ENCODE measurements at regions not wholly inside any gene's neighbourhood (a gene's known extent, or its start where the extent isn't known, plus 50 kb on each side); places are given as distances from the start of the nearest gene placed in this dataset.
"Not testable (repeated sequence)": the region's sequence is repeated elsewhere in the genome, so short reads cannot be mapped to it uniquely, and the experiment has no call there.

DNA sequence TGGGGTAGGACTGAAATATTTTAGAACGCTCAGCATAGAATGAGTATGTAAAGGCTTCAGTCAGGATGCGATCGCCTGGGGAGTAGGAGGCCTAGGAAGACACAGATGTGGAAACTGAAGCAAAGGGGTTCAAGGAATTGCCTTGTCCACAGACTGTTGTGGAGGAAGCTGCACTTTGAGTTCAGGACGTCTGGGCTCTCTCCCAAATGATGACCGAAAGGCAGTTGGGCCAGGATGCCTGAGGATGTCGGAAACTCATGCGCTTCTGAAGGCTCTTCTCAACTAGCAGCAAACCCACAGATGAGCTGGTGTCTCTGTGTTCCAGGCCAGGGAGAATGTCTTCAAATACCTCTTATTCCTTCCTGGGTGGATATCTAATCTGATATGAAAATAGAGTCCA, 146.2 kb upstream of the SULF2 start:
- no peak for DNase-seq (ENCODE audit: low read depth)

DNA sequence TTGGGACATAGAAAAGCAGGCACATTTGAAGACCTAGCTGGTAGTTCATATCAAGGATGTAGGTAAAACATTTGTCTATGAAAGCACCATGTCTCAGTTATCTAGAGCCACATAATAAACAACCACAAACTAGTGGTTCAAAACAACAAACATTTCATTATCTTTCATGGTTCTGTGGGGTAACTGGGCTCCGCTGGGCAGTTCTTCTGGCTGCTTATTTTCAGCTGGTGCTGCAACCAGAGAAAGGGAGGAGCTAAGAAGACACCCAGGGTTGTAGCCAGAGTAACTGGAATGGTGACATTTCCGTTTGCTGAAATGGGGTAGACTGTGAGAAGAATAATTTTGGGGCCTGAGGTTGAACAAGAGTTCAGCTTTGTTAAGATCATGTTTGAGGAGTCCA, 145.7 kb upstream of the SULF2 start:
- no peak for DNase-seq (ENCODE audit: low read depth)

DNA sequence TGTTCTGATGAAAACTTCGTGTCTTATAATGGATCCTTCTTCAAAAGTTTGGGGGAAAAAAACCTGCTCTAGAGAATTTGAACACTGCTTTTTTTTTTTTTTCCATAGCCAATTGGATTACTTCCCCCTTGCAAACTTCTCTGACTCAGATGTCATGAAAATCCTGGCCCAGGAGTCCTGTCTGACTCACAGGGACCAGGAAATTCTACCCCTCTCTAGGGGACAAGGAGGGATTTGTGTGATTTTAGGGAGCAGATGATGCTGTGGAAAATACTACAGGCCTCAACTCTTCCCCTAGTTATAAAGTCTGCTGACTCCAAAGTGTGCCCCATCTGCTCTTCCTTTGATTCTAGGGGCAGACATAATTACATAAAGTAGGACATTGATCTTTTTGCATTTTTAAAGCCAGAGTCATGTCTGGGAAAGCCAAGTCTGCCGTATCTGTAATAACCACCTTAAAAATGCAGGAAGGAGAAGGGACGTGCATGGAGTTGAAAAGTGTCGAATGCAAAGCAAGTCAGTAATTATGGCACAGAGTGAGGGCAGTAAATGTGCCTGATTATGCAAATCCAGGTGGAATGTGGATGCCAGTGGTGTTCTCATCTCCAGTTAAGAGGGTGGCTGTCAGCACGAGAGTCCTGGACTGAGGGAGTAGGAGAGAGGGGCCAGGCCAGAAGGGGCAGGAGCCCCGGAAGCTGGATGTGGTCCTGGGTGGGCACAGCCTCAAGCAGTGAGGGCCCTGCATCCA, 144.3 kb upstream of the SULF2 start:
- DNase-seq (ENCODE audit: low read depth), result peak; percentile 78

DNA sequence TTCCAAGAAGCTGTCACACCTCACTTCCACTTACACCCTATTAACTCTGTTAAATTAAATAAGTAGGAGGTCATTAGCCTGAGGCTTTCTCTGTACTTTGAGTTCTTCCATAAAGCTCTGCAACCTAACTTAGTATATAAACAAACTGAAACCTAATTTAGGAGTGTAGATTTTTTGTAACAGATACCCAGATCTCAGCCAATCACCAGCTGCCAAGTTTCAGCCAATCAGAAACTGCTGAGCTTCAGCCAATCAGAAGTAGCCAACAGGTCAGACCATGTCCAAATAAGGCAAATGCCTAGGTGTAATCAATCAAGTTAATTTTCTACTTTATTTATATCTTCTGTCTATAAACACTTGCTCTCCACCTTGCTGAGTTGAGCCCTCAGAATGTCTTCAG, 142.7 kb upstream of the SULF2 start:
- no peak for DNase-seq (ENCODE audit: low read depth)

DNA sequence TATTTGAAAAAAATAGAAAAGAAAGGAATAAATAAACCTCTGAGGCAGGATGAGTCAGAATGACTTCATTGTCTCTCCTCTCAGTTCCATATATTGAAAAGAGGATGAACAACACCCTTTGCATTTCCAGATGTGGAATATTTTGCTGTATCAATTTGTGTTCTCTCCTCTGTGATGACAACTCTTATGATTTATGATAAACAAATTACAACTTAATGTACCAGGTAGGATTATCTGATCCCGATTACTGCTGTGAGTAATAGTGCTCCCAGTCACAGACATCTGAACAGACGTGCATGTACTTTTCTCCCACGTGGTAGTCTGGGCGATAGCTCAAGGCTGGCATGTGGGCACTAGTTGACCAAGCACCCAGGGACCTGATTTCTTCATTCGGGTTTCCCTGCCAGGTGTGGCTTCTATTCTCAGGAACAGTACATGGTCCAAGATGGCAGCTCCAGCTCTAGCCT, 142.1 kb upstream of the SULF2 start:
- DNase-seq (ENCODE audit: low read depth), result no peak

DNA sequence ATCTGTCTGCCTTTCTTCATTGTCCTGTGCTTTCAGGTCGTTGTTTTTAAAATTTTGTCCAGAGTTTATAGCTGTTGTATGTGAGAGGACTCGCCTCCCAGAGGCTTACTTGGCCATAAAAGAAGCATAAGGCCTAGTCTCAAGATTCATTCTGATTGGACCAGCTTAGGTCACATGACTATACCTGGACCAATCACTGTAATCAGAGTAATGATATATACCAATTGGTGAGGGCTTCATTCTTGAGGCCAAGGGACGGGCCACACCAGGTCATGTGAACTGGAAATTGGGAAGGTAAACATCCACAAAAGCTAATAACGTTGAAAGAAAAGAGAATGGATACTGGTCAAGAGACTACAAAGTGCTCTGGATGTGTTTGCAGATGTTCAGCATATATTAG, 141.4 kb upstream of the SULF2 start:
- DNase-seq (ENCODE audit: low read depth), result no peak

DNA sequence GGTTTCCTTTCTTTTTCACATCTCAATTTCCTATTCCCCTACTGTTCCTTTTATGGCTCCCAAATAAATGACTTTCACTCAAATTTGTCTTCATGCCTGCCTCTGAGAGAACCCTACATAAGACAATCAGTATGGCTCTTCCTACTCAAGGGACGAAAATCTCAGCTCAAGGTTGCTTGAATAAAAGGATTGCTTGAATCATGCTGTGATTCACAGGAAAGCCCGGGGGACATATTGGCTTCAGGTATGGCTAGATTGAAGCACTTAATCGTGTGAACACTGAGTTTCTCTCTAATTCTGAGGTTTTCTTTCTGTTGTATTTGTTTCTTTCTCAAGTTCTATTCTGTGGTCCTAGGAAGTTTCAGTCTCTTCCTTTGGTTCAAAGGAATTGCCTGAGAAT, 140.3 kb upstream of the SULF2 start:
- DNase-seq (ENCODE audit: low read depth), result no peak

DNA sequence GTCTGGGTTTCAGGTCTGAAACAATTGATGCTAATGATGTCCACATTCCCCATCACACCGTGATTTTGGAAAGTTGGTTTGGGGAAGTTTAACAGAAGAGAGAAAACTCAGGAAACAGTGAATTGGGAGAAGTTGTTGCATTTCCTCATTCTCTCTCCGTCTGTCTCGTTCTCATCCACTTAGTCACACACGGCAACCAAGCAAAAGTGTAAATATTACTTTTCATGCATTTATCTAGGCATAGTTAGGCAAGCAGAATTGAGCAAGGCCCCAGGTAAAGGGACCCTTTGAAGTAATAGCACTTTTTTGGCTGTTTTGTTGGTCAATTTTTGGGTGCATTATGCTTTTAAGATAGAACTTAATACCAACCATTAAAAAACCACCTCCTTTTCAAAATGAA, 137.0 kb upstream of the SULF2 start:
- no peak for DNase-seq (ENCODE audit: low read depth)

DNA sequence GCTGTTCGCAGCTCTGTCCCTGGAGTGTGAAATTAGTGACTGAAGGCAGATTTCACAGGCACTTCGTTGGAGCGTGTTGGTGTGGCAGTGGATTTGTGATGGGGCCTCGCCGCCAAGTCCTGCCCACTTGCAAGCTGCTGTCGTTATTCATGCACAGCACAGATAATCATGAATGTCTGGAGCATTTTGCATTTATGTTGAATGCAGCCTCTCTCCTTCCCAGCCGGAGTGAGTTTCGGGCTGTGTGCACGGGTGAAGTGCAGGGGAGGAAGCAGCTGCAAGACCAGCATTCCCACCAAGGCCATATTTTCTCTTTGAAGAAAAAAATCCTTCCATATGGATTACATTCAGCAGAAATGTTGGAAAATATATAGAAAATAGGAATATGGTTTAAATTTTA, 136.5 kb upstream of the SULF2 start:
- DNase-seq (ENCODE audit: low read depth), result not testable (repeated sequence)

DNA sequence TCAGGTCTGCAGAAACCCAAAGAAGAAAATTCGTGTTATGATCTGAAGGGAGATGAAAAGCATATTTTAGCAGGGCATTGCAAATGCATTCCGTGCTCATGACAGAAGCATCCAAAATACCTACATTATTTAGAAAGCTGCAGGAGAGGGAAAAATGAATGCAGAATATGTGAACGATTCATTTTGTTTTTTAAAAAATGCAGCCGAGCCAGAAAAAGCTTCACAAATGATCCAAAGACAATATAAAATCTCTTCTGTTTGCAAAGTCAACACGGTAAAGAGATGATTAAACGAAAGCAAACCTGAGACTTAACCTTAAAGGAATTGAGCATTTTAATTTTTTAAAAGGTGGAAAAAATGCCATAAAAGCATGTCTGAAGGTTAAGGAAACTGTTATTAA, 136.1 kb upstream of the SULF2 start:
- DNase-seq (ENCODE audit: low read depth), result no peak

DNA sequence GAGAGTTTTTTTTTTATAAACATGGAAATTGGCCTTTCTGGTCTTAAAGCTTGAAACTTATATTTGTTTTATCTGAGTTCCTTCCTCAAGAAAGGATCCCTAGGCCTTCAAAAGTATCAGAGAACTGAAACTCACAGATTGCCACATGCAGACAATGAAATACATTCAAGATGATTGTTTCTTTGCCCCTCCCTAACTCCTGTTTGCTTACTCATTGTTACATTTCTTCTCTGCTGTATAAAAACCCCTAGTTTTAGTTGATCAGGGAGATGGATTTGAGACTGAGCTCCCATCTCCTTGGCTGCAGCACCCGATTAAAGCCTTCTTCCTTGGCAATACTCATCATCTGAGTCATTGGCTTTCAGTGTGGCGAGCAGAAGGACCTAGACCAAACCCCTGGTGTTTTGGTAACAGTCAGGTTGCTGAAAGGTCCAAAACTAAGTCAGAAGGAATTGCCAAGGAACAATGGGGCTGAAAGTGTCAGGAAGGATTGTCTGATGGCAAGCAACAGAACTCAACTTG, 132.3 kb upstream of the SULF2 start:
- no peak for DNase-seq (ENCODE audit: low read depth)

DNA sequence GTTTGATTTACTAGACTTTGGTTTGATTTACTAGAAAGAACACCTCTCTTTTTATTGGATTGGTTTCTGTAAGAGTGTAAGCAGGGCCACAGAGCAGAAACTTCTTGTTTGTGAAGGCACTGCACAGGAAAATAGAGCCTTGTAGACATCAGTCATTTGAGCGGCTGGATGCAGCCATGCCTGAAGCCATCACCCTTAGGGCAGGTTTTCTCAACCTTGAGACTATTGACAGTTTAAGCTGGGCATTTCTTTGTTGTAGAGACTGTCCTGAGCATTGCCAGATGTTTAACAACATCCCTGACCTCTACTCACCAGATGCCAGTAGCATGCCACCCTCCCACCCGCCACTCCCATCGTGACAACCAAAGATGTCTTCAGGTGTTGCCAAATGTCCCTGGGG, 130.2 kb upstream of the SULF2 start:
- DNase-seq (ENCODE audit: low read depth), result no peak

DNA sequence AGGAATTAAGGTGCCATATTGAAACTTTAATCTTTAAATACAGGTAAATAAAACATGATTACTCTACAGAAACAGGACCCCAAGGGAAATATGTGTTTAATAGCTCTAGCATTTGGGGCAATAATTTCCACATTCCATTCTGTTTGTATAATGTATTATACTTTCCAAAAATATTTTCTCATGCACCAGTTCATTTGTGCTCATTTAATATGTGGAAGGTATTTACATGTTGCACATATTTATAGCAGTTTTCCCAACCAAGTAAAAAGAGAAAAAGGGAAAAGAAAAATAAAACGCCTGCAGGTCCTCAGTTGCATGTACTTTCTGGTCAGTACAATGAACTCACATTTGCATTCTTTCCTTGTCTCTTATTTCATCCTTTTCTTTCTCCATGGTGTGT, 129.5 kb upstream of the SULF2 start:
- DNase-seq (ENCODE audit: low read depth), result no peak

DNA sequence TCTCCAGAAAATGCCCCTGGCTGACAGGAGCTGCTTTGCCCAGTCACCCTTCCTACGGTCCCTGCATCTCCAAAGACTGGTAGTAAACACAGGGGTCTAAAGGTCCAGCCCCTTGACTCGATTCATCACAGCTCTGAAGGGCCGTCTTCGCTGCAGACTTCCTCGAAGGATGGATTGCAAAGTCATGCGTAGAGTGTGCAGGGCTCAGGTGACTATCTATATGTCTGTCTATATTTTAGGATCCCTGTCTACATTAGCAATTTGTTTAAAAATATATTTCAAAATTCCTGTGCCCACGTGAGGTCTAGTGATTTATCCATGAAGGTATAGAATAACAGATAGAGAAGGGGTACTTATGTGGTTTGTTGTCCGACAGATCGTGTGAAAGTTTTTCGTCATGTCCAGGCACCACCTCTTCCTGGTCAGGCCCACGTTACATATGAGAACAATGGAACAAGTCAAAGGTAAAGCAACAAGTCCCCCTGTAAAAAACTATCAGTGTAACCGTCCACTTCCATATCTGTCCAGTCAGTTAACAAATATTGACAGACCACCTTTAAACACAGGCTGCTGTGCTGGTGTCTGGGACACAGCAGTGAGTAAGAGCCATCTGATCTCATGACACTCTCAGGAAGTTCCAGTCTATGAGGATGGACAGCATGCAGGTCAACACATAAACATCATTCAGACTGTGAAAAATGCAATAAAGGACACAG, 127.7 kb upstream of the SULF2 start:
- DNase-seq (ENCODE audit: low read depth), result not testable (repeated sequence)

DNA sequence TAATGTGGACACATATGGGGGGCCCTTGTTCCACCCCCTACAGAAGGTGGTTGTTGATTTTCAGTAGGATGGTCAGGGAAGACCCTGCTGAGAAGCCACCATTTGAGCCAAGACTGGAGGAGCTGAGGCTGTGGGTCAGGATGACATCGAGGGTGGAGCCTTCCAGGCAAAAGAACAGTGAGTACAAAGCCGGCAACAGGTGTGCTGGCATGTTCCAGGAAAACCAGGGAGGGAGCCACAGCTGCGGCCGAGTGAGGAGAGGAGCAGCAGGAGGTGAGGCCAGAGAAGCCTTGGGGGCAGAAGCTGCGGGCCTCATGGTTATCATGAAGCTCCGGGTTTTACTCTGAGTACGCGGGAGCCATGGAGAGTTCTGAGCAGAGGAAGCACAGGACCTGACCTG, 126.9 kb upstream of the SULF2 start:
- not testable (repeated sequence) for DNase-seq (ENCODE audit: low read depth)

DNA sequence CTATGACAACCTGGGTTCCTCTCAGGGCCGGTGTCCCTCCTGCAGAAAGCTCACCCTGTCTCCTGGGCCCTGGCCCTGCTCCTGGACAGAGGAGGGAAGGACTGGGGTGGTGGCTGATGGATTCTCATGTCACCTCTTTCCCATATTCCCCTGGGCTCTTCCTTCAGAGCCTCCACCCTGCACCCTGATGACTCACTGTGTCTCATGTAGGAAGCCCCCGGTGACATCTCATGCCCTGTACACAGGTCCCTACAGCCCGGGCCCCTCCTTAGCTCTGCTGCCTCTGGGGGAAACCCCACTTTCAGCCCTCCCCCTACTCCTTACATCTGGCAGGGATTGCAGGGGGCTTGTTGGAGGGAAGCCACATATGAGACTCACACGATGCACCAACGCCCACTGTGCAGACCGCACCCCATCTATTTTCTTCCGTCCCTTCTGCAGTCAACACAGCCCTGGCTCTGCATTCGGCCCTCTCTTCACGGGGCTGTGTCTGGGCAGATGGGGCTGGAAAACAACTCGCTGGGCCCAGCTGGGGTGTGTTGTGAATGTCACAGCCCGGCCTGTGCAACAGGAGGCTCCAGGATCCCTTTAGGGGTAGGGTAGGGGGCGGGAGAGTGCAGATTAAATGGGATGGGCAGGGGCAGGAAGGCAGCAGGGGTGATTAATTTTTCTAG, 124.6 kb upstream of the SULF2 start:
- not testable (repeated sequence) for DNase-seq (ENCODE audit: low read depth)

DNA sequence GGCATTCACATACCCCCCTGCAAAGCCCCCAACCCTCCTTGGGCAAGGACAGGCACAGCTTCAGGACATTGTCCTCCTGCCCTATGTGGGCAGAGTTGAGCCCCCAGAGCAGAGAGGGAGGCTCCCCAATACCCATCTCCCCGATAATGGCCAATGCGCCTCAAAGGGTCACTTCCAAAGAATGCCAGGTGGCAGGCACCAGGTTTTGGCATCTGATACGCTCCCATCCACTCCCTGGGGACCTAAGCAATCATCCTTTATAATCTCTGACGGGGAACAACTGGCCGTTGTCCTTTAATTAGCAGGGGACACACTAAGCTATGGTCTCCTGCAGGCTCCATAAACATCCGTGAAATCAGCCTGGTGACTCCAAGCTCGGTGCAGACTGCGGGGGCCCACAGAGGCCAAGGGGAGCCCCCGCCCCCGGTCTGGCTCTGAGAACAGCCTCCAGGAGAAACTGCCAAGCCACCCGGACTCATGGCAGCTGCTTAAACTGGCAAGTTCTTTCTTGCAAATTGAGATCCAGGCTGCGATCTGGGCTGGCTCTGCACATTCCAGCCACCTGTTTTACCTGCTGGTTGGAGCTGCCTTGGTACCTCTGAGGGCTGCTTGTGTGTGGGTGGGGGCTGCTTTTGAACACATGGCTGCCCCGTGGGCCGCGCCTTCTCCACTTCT, 123.2 kb upstream of the SULF2 start:
- not testable (repeated sequence) for DNase-seq (ENCODE audit: low read depth)

DNA sequence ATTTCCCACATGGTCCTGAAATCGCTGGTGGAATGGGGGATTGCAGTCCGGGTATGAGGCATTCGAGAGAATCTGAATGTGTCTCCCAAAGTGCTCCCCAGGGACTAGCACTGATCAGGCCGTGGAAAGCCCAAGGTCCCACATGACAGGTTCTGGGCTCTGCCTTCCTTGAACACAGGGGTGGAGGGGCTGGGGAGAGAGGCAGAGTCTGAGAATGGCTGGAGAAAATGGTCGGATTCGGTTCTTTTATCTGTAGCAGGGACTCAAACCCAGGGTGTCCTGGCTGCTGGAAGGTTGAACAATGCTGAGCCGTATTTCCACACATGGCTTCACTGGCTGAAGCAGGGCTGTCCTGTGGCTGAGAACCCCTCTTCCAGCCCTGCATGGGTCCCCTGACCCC, 122.7 kb upstream of the SULF2 start:
- DNase-seq (ENCODE audit: low read depth), result not testable (repeated sequence)

DNA sequence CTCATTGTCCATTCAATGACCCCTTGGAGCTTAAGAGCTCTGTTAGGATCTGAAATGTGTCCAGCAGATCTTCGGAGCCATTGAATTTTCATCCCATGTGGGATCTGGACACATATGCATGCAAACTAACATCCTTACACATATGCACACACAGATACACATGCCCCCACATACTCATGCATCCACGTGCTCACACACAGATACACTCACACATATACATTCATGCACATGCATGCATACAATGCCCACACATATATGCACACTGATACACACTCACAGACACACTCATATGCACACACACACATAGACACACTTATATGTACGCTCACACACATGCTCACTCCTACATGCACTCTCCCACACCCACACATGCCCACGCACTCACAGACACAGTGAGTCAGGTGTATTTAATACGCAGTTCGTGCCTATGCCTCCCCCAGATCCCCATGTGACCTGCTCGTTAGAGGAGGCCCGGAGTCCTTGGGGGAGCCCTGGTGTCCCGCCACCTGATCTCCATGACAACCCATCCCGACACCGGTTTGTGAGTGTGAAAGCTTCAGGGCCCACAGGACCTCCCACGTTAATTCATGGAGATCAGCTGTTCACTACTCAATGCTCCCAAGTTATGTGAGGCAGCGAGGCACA, 121.9 kb upstream of the SULF2 start:
- no peak for DNase-seq (ENCODE audit: low read depth)

DNA sequence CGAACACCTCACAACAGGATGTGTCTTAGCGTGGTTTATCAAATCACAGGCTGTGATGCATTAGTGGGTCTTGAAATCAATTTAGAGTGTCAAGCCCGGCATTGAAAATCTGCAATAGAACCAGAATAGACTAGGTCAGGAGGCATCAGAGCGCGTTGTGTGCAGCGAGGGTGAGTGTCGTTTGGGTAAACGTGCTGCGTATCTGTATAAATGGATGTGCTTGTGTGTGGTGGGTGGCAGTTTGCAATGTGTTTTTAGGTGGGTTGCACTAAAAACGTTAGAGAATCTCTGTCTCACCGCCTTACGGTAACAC, 121.0 kb upstream of the SULF2 start:
- no peak for DNase-seq (ENCODE audit: low read depth)

DNA sequence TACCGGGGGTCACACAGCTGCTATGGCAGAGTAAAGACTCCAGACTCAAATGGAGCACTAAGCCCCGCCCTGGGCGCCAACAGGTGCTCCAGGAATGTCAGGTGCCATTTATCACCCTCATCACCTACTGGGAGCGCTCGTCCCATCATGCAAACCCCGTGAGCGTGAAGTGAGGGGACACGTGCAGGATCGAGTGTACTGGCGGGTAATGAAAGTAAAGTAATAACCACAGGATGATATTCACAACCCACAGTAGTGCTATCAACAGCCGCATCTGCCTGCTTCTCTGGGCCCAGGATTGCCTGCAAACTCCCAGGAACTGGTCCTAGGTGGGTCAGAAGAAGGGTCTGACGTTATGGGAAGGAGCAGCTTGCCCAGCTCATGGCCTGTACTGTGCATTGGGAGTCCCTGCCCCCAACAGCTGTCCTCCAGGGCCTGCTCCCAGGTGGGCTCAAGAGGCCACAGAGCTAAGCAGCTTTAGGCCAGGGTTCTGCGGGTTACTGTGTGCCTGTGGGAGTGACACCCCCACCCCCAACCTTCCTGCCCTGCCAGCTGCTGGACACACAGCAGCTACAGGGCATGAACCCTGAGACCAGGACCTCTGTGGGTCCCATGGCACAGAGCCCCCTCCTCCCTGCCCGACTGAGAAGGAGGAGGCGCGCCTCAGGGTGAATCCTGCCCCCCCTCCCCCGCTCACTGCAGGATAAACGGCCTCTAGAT, 120.5 kb upstream of the SULF2 start:
- DNase-seq (ENCODE audit: low read depth), result no peak

Data from fibroblast of the conjunctiva (primary cell).